Endodermal cell (in vitro differentiated cells): ENCODE measurements at regions not wholly inside any gene's neighbourhood (a gene's known extent, or its start where the extent isn't known, plus 50 kb on each side); places are given as distances from the start of the nearest gene placed in this dataset.
A peak's percentile ranks its signal among the peaks of the same experiment; 100 is the strongest.
"Not testable (repeated sequence)": the region's sequence is repeated elsewhere in the genome, so short reads cannot be mapped to it uniquely, and the experiment has no call there.

ENCODE experiments used
- DNase-seq: peaks from one replicate; pipeline ENCODE4 v3.0.0-alpha.2; 2017
- H3K27ac ChIP-seq: 2 replicates; pipeline ENCODE4 v1.5.1; 2013; ENCODE audit warnings: mild to moderate bottlenecking, low read depth, low read length, moderate library complexity
- H3K27me3 ChIP-seq: 2 replicates; pipeline ENCODE4 v1.6.1; 2013; ENCODE audit warnings: mild to moderate bottlenecking, low read length, moderate library complexity; ENCODE audit not compliant: insufficient read depth, control insufficient read depth, poor library complexity, severe bottlenecking
- H3K36me3 ChIP-seq: 2 replicates; pipeline ENCODE4 v1.7.0; 2013; ENCODE audit warnings: mild to moderate bottlenecking, low read length, moderate library complexity; ENCODE audit not compliant: control insufficient read depth, insufficient read depth
- H3K4me1 ChIP-seq: one replicate; pipeline ENCODE4 v1.7.0; 2013; ENCODE audit warnings: low read length; ENCODE audit not compliant: control insufficient read depth, insufficient read depth
- H3K4me3 ChIP-seq: 2 replicates; pipeline ENCODE4 v1.5.1; 2013; ENCODE audit warnings: mild to moderate bottlenecking, low read length, moderate library complexity
- H3K9ac ChIP-seq: 2 replicates; pipeline ENCODE4 v1.6.1; 2013; ENCODE audit warnings: mild to moderate bottlenecking, low read length, moderate library complexity; ENCODE audit not compliant: poor library complexity, severe bottlenecking; ENCODE audit errors: extremely low read depth
- H3K9me3 ChIP-seq: 2 replicates; pipeline ENCODE4 v1.6.1; 2013; ENCODE audit warnings: mild to moderate bottlenecking, low read length, moderate library complexity; ENCODE audit not compliant: control insufficient read depth
- H3K27ac Mint-ChIP-seq: 2 replicates; pipeline ENCODE4 v1.8.0; 2020; ENCODE audit warnings: mixed read lengths
- H3K27me3 Mint-ChIP-seq: 2 replicates; pipeline ENCODE4 v1.8.0; 2021; ENCODE audit warnings: mild to moderate bottlenecking, mixed read lengths; ENCODE audit not compliant: insufficient read depth
- H3K36me3 Mint-ChIP-seq: 2 replicates; pipeline ENCODE4 v1.8.0; 2020; ENCODE audit warnings: low read depth, mixed read lengths
- H3K4me1 Mint-ChIP-seq: 2 replicates; pipeline ENCODE4 v1.8.0; 2020; ENCODE audit warnings: mixed read lengths
- H3K4me3 Mint-ChIP-seq: 2 replicates; pipeline ENCODE4 v1.8.0; 2020; ENCODE audit warnings: mild to moderate bottlenecking, moderate library complexity, mixed read lengths
- H3K9me3 Mint-ChIP-seq: 2 replicates; pipeline ENCODE4 v1.8.0; 2020; ENCODE audit warnings: mild to moderate bottlenecking, mixed read lengths
- CTCF ChIP-seq: fragments of 200-600 bp; sonication (generic); conservative IDR thresholded peaks from 2 replicates; pipeline ENCODE4 v1.5.0; 2021; ENCODE audit warnings: antibody characterized with exemption, mild to moderate bottlenecking
- WGBS, 2 experiments: methylation state at CpG; one replicate each; pipeline versions ENCODE4 v1.1.5 to v1.1.7; 2013; ENCODE audit warnings: missing lambda C conversion rate in 2 of 2, mixed read lengths in 1 of 2; ENCODE audit not compliant: insufficient coverage in 1 of 2, insufficient read length in 1 of 2; 5-methylcytosine and 5-hydroxymethylcytosine counted together

DNA sequence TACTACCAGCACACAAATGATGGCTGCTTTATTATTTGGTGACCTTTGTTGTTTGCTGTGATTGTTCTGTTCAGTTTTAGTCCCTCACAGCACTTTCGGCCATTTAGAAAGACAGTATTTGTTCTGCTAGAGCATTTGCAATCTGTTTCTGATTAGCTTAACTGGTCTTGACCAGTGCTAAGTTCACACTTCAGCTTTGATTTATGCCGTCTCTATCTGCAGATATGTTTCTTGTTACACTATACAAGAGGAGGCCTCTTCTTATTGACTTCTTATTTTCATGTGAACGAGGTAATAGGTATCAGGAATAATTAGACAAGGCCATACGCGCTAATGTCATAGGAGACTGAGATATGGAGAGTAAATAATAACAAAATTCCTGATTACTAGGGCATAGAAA, 253.0 kb upstream of the PLGLB2 start:
- H3K36me3 ChIP-seq, H3K9me3 ChIP-seq, H3K27me3 ChIP-seq, H3K36me3 Mint-ChIP-seq, H3K4me1 ChIP-seq, H3K27ac Mint-ChIP-seq, H3K4me3 ChIP-seq, H3K9ac ChIP-seq, H3K27ac ChIP-seq, H3K4me3 Mint-ChIP-seq, H3K9me3 Mint-ChIP-seq, H3K27me3 Mint-ChIP-seq: not testable (repeated sequence)
- peak; percentile 3 for DNase-seq
- WGBS, 2 experiments = 87% methylated on average over 5 of the region's 5 CpGs; no CpG with 5 or more reads in 1 of the 2 experiments
- H3K4me1 Mint-ChIP-seq = peaks cover 11% of the 10 kb centered on the region

- H3K9me3 Mint-ChIP-seq, H3K36me3 ChIP-seq, H3K27me3 ChIP-seq, H3K9me3 ChIP-seq, H3K27me3 Mint-ChIP-seq, H3K9ac ChIP-seq, H3K4me3 Mint-ChIP-seq, DNase-seq, H3K4me1 ChIP-seq, H3K27ac ChIP-seq, H3K4me3 ChIP-seq, H3K36me3 Mint-ChIP-seq: not testable (repeated sequence)
- Mint-ChIP-seq H3K27ac (peak overlapping the region; percentile 70), H3K4me1 (peaks cover 13% of the 10 kb centered on the region)
- 86% methylated on average over 1 of the region's 5 CpGs; no CpG with 5 or more reads in 1 of the 2 experiments for WGBS, 2 experiments
These were observed 252.4 kb upstream of the PLGLB2 start for GRCh38 chr2:87495455-87495854.

- H3K9me3 Mint-ChIP-seq, H3K9ac ChIP-seq, H3K27ac ChIP-seq, H3K4me3 Mint-ChIP-seq, H3K27me3 ChIP-seq, H3K36me3 ChIP-seq, H3K27me3 Mint-ChIP-seq, H3K4me1 ChIP-seq, H3K27ac Mint-ChIP-seq, H3K36me3 Mint-ChIP-seq, H3K9me3 ChIP-seq, H3K4me3 ChIP-seq: not testable (repeated sequence)
- peak; percentile 58 for TF ChIP-seq CTCF
- DNase-seq = peak; percentile 9
- H3K4me1 Mint-ChIP-seq = peaks cover 16% of the 10 kb centered on the region
- no CpG with 5 or more reads among the region's 6 CpGs for WGBS, 2 experiments
These were observed 251.6 kb upstream of the PLGLB2 start for GRCh38 chr2:87496036-87497006.

DNA sequence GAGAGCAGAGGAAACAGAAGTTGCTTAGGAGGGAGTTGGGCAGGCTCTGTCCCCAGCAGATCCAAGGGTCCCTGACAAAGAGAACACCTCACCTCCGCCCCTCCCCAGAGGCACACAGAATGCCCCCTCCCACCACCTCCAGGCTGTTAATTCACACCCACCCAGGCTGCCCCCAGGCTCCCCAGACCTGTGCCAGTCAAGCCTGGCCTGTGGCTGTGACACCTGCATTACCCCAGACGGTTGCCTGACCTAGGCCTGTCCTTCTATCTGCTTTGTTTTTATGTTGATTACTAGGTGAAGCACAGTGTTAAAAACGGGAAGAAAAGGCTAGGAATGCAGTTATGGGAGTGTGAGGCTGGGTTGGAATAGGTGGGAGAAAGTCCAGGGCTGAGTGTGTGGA, 250.8 kb upstream of the PLGLB2 start:
- not testable (repeated sequence) for DNase-seq, H3K27ac Mint-ChIP-seq, H3K27me3 ChIP-seq, H3K36me3 ChIP-seq, H3K9me3 Mint-ChIP-seq, H3K4me3 ChIP-seq, H3K9me3 ChIP-seq, H3K36me3 Mint-ChIP-seq, H3K4me1 ChIP-seq, H3K27ac ChIP-seq, H3K27me3 Mint-ChIP-seq, H3K9ac ChIP-seq, H3K4me3 Mint-ChIP-seq
- peaks cover 16% of the 10 kb centered on the region for H3K4me1 Mint-ChIP-seq
- WGBS, 2 experiments = no CpG with 5 or more reads among the region's 3 CpGs

- not testable (repeated sequence) for DNase-seq, H3K27ac Mint-ChIP-seq, H3K9ac ChIP-seq, H3K4me3 ChIP-seq, H3K4me3 Mint-ChIP-seq, H3K36me3 ChIP-seq, H3K4me1 ChIP-seq, H3K27me3 ChIP-seq, H3K27me3 Mint-ChIP-seq, H3K36me3 Mint-ChIP-seq, H3K9me3 ChIP-seq, H3K9me3 Mint-ChIP-seq, H3K27ac ChIP-seq
- 86% methylated on average over 2 of the region's 4 CpGs; no CpG with 5 or more reads in 1 of the 2 experiments for WGBS, 2 experiments
- peaks cover 16% of the 10 kb centered on the region for H3K4me1 Mint-ChIP-seq
These were observed 250.2 kb upstream of the PLGLB2 start for GRCh38 chr2:87497700-87498099.

- 82% methylated on average over 4 of the region's 12 CpGs; no CpG with 5 or more reads in 1 of the 2 experiments for WGBS, 2 experiments
- not testable (repeated sequence) for H3K4me3 Mint-ChIP-seq, H3K9me3 ChIP-seq, H3K27me3 Mint-ChIP-seq, DNase-seq, H3K9me3 Mint-ChIP-seq, H3K27ac Mint-ChIP-seq, H3K4me1 ChIP-seq, H3K4me3 ChIP-seq, H3K27me3 ChIP-seq, H3K36me3 Mint-ChIP-seq, H3K27ac ChIP-seq, H3K36me3 ChIP-seq, H3K9ac ChIP-seq
- H3K4me1 Mint-ChIP-seq = peaks cover 16% of the 10 kb centered on the region
These were observed 249.6 kb upstream of the PLGLB2 start for GRCh38 chr2:87498169-87498853.
